HG03097 (cell line): ENCODE measurements at regions not wholly inside any gene's neighbourhood (a gene's known extent, or its start where the extent isn't known, plus 50 kb on each side); places are given as distances from the start of the nearest gene placed in this dataset.

Experiments
- ATAC-seq: cut with Tn5 transposase; IDR thresholded peaks from one replicate; pipeline ENCODE4 v1.9.1; 2021; ENCODE audit not compliant: unreplicated experiment, low FRiP score

DNA sequence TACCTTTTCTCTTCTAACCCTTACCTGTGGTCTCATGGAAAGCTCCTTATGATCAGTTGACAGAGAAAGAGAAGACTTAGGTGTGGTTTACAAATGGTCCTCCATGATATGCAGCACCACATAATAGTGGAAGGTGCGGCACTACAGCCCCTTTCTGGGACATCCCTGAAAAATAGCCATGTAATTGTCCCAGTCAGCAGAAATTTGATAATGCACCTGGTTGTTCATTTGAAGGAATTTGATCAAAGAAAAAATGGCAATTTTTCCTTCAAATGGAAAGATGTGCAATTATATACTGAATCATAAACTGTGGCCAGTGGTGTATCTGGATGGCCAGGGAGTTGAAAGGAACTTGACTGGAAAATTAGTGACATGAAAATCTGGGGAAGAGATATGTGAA is 293.6 kb upstream of the PCDH20 start:
- no peak for ATAC-seq

DNA sequence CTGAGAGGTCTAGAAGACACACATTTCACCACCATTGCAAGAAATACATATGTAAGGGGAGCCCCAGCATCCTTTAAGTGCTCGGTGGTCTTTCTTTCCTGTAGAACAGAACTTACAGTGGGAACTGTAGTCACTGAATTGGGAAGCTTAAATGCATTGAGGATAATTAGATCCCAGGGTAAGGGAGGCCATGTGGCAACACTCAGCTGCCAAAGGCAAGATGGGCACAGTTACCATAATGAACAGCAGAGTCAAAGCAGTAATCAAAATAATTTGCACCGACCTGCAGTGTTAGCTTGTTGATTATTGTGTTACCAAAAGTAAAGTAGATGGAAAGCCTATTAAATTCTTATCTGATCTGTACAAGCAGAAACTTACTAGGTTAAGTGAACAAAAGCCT is 291.2 kb upstream of the PCDH20 start:
- no peak for ATAC-seq

DNA sequence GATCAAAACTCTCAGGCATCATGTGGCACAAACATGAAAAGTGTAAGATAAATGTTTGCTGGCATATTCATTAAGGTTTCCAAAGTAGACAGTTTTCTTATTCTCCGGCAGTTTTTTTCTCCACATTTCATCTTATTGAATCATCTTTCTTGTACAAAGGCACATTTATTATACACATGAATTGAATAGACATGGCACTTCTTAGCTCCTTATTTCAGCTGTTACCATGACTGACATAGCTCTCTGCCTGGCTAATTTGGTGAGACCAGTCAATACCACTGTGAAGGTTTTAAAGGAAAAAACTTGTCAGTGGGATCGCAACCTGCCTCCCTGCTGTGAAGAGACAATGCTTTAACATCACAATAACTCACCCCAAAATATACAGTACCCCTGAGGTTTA is 285.0 kb upstream of the PCDH20 start:
- no peak for ATAC-seq

DNA sequence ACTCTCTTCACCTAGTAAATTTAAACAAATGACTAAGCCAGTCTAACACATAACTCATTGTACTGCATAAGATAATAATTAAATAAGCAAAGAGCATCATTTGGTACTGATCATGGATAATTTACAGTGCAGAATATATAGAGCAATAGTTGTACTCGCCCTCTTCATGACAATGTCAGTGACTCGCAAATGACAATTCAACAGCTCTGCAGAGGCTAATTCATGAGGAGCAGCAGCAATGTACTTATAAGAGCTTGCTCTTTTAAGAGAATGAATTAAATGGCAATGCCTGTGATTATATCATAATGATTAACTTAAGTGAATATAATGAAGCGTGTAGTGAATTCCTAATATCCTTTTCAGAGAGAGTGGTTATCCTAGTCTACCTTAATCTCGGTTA is 284.5 kb upstream of the PCDH20 start:
- no peak for ATAC-seq

DNA sequence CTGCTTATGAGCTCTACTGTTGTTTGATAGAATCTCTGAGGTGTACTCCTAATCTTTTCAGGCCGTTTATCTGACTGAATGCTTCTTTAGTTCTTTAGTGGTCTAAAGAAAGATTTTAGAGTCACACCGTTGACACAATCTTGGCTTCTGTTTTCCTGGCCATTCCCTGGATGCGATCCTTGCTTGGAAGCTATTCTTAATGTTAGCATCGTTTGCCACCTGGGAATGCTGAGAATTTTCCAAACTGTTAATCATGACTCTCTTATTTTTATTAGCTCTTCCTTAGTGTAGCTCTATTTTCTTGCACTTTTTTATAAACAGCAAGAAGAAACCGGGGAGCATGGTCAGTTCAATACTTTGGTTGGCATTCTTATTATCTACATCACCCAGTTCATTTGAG is 281.0 kb upstream of the PCDH20 start:
- no peak for ATAC-seq

DNA sequence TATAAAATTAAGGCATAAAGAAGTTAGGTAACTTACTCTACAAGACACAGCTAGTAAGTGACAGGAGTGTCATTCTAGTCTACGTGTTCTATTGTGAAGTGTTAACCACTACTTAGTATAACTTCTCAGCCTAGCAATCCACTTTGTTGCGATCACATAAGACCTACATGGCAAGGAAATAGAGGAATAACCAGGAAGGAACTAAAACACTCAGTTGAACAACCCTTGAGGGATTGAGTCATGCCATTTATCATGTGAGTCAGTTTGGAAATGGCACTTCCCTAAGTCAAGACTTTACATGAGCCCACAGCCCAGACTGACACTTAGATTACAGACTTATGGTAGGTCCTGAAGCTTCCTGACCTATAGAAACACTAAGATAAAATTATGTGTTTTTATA is 279.5 kb upstream of the PCDH20 start:
- ATAC-seq, result no peak

DNA sequence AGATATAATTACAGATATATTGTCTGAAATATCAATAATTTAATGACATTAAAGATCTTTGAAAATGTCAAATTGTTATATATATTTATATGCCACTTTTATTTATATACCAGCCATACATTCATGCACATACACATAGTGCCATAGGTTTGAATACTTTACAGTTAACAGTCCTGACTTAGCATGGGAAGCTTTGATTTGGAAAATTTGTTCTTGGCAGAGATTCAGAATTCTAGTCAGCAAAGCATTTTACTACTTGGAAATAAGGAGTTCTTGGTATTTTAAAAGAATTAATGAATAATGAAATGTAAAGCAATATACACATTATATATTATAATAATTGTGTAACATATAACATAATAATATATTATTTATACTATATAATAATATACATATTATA is 277.0 kb upstream of the PCDH20 start:
- ATAC-seq, result no peak

DNA sequence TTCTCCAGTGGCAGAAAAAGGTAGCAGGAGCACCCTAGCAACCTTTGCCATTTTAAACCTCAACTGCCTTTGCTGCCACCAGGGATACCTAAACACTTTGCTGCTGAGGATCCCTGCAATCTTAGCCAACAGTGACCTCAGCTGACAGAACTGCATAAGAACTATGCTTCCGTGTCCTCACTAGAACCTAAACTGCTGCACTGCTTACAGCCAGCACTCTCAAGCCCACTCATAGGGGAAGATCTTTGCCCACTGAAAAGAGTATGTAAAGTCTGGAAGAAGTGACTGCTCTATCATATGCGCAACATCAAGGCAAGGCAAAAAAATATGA is 270.0 kb upstream of the PCDH20 start:
- ATAC-seq, result no peak

DNA sequence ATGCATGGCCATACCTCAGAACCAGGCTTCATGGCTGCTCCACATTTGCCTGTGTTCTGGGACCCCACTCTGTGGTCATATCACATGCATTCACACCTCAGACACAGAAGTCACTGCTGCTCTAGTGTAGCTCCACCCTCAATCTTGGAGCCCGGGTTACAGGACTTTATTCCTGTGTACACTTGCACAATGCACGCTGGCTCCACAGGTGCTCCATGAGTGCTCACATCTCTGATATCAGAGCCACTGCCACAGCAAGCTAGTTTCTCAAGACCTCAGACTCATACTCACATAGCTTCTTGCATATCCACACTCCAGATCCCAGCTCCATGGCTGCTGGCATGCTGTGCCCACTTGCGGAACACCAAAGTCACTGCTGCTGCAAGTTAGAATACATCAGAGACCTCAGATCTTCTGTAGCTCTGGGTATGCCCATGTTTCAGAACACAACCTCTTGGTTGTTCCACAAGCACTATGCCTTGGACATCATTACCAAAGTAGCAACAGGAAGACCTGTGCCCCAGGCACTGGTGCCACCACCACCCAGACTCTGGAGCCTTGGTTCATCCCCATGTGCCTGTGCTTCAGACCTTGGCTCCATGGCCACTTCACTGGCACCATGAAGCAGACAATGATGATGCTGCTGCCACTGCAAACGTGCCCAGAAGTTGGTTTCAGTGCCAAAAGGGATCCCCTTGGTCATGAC is 269.5 kb upstream of the PCDH20 start:
- no peak for ATAC-seq

DNA sequence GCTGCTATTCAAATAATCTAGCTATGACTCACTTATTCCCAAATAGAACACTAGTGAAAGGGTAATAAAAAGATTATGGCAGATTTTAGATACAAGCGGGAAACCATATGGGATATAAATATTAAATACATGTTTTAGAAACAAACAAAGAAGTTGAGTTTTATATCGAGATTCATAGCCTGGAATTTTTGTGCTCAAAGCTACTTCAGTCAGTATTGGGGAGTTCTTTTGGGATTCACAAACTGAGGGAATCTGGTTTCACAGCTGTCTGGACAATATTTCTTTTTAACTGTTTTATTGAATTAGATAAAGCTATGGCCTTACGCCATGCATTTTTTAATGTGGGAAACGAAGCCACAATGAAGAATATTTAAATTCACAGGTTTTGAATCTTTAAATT is 257.1 kb upstream of the PCDH20 start:
- no peak for ATAC-seq

DNA sequence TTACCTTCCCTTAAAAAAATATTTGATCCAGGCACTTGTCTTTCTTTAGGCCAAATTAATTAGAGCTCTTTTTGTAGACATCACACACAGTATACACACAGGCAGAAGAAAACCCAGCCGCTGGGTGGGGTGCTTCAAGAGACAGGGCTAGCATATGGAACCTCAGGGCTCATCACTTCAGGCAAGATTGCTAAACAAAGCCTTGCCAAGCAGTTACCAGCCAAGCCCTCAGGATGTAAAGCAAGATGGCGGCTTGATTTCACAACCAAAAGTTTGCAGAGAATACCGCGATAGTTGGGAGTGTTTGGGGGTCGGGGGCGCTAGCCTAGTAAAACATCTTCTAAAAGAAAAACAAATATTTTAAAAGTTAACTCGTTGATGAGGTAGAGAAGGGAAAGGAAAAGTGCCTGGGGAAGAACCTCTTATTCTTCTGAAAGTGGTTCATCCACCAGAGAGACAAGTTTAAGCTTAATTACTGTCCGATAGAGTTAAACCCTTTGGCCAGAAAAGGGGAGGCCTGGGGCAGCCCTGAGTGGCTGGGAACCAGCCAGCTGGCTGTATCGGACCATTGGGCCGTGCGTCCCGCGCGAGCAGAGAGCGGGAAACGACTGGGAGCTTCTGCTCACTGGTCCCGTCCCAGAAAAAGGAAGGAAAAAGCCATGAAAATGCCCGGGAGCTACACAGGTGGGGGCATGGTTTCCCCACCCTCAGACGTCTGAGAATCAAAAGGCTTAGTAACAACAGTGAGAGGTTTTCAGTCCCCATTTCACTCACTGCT is 254.9 kb upstream of the PCDH20 start:
- no peak for ATAC-seq

DNA sequence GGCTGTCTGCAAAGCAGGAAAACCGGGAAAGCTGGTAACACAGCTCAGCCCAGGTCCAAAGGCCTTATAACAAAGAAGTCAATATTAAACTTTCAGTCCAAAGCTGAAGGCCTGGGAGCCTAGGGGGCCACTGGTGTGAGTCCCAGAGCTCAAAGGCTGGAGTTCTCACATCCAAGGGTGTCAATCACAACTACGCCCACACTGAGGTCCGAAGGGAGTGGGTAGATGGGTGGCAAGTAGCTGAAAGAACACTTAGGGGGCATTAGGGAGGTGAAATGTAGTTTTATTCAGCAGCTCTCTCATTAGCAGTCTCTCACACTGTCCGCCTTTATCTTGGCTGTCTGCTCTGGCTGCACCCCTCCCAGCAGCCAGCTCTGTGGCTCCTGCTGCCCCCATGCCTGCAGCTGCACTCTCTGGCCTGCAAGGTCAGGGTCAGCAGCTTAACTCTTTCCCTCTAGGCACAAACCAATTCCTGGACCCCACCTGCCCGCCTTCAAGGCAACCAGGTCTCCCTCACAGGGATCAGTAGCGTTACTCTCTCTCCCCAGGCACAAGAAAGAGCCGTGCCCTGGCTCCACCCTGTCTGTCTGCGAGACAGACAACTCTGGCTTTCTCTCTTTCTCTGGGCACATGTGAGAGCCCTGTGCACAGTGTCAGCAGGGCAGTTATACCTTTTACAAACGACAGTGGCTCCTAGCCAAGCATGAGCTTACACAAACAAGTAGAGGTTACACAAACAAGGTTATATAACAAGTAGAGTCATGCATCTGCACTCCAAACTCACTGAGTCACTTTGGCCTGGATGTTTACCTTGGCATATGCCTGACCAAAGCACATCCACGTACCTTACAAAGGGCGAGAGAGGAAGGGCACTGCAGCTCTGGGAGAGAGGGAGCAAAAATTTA is 249.4 kb upstream of the PCDH20 start:
- ATAC-seq, result no peak

DNA sequence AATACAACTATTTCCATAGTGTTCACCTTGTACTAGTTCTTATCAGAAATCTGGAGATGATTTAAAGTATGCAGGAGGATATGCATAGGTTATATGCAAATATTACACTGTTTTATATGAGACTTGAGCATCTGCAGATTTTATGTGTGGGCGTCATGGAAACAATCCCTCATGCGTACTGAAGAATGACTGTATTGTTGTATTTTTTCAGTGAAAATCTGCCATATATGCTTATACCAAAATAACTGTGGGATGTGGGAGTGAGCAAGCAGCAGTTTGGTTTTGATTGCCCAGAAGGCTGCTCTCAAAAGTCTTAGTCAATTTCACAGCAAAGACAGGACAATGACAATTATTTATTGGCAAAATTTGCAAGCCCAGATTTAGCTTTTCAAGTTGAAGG is 238.8 kb upstream of the PCDH20 start:
- no peak for ATAC-seq

DNA sequence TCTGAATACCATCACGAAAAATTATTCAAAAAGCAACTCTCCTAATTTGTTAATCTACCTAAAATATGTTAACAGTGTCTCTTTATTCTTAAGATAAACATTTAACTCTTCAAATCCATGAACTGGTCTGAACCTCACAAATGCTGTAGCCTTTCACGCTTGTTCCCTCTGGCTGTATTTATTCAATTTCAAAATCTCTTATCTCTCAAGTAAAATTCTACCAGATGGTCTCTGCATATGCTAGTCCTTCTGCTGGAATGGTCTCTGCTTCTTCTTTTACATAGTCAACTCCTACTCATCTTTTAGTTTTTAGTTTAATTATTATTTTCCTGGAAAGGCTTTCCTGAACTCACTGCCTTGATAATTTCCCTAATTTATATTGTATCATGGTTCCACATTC is 232.9 kb upstream of the PCDH20 start:
- no peak for ATAC-seq

DNA sequence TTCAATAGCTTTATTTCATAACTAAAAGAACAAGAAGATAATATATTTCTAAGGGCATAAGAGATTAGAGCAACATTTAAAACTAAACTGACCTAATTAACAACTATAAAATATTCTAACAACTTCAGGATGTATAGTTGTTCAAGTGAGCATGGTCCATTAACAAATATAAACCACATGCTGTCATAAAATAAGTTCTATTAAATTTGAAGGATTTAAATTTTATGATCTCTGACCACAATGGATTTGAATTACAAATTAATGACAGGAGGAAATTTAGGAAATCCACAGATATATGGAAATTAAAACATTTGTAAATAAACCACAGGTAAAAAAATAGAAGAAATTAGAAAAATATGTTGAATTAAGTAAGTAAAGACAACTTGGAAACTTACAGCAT is 196.5 kb upstream of the PCDH20 start:
- ATAC-seq, result no peak

DNA sequence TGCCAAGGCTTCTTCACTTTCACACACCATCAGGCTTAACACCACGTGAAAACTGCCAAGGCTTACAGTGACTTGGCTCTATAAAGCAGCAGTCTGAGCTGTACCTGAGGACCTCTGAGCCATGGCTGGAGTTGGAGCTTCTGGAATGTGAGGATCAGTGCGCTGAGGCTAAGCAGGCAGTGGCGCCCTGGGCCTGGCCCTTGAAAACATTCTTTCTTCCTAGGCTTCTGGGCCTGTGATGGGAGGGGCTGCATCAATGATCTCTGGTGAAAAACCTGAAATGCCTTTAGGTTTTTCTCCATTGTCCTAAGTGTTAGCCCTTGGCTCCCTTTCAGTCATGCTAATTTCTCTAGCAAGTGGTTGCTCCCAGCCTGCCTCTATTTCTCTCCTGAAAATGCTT is 192.5 kb upstream of the PCDH20 start:
- ATAC-seq, result no peak

DNA sequence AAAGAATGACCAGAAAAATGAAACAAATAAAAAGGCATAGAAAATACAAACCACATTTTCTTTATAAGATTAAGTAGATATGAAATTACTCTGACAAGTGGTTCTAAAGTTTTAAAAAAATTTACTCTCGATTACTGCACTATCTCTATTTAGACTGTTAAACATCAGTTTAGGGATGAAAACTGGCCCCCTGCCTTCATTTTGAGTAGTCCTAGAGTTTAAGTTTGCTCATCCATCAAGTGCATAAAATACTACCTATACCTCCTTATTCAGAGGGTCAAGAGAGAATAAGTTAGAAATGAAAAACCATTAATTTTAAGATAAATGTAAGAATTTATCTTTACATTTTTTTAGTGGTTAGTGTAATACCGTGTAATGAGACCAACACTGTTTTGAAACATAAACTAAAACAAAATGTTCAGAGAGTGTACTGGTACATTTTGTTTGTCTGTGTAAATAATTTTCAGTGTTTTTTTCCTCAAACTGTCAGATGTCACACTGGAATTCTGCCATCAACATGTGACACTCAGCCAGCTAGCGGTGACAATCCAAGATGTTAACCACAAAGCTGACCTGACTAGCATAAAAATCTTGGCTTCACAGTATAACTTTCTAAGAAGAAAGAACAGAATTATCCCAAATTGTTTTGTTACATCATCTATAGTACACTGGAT is 184.8 kb upstream of the PCDH20 start:
- no peak for ATAC-seq

DNA sequence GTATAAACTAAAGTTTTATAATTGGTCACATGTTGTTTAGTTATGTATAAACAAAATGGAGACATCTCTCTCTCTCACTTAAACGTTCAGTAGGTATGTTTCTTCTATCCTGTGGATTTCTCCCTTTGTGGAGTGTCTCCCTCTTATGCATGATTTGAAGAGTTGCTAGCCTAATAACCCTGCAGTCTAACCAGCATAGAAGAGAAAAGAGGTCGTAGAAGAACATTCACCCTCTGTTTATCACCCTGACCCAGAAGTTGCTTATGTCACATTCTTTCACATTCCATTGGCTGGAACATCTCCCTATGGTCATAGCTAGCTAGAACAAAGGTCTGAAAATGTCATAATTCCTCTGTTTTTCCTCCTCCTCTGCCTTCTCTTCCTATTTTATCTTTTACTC is 176.8 kb upstream of the PCDH20 start:
- ATAC-seq, result no peak

DNA sequence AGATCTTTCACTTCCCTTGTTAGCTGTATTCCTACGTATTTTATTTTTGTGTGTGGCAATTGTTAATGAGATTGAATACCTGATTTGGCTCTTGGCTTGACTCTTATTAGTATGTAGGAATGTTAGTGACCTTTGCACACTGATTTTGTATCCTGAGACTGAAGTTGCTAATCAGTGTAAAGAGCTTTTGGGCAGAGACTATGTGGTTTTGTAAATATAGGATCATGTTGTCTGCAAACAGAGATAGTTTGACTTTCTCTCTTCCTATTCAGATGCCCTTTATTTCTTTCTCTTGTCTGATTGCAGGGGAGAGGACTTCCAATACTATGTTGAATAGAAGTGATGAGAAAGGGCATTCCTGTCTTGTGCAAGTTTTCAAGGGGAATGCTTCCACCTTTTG is 160.3 kb upstream of the PCDH20 start:
- ATAC-seq, result no peak

DNA sequence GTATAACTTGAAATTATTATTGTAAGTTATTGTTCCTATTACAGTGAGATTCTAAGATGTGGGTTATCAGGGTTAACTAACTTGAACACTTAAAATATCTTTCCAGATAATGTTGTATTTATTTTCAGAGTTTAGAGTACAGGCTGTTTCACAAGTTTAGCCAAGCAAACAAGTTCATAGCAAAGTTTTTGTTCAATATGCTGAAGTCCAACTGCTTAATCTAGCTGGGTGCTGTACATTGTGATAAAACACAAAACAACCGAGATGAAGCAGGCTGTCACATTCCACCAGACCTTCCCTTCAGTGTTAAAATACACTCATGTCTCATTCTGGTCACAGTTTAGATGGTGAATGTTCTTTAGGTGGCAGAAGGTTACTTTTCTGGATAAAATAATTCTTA is 148.0 kb upstream of the PCDH20 start:
- ATAC-seq, result no peak

DNA sequence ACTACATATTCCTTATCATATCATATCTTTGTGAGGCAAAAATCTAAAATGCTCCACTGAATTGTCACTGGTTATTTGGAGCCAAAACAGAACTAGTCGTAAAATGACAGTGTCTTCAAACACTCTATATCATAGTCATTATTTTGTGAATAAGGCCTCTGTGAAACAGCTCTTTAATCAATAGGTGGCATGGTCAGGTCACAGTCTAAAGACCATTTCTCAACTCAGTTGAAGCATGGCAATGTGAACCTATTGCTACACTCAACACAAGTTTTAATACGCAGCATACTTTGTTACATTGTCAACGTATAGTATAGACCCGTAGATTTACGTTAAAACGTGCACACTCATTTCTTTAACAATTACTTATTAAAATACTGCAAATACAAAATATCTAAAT is 131.3 kb upstream of the PCDH20 start:
- no peak for ATAC-seq
